H9 (cell line): ENCODE measurements at regions not wholly inside any gene's neighbourhood (a gene's known extent, or its start where the extent isn't known, plus 50 kb on each side); places are given as distances from the start of the nearest gene placed in this dataset.
A peak's percentile ranks its signal among the peaks of the same experiment; 100 is the strongest.

Source experiments
- DNase-seq: peaks from one replicate; pipeline ENCODE4 v3.0.0-alpha.2; 2017
- H2AFZ ChIP-seq: one replicate; pipeline ENCODE4 v1.6.1; 2013; ENCODE audit warnings: mild to moderate bottlenecking, low read length, control low read depth, moderate library complexity
- H2AK5ac ChIP-seq: 2 replicates; pipeline ENCODE4 v1.6.1; 2013; ENCODE audit warnings: low read length, control low read depth, mixed read lengths; ENCODE audit not compliant: insufficient read length
- H2BK120ac ChIP-seq: one replicate; pipeline ENCODE4 v1.6.1; 2013; ENCODE audit warnings: low read depth, mild to moderate bottlenecking, low read length, control low read depth, inconsistent platforms; ENCODE audit not compliant: poor library complexity, severe bottlenecking
- H2BK12ac ChIP-seq: 2 replicates; pipeline ENCODE4 v1.6.1; 2013; ENCODE audit warnings: low read length, control low read depth, mixed read lengths, low read depth; ENCODE audit not compliant: insufficient read length
- H2BK15ac ChIP-seq: 2 replicates; pipeline ENCODE4 v1.6.1; 2013; ENCODE audit warnings: low read depth, low read length, control low read depth
- H2BK20ac ChIP-seq: one replicate; pipeline ENCODE4 v1.6.1; 2013; ENCODE audit warnings: low read depth, mild to moderate bottlenecking, low read length, control low read depth, inconsistent platforms; ENCODE audit not compliant: poor library complexity, severe bottlenecking
- H2BK5ac ChIP-seq: 2 replicates; pipeline ENCODE4 v1.6.1; 2013; ENCODE audit warnings: low read length, control low read depth, mixed read lengths; ENCODE audit not compliant: insufficient read length
- H3K14ac ChIP-seq: 2 replicates; pipeline ENCODE4 v1.6.1; 2013; ENCODE audit warnings: low read length, control low read depth; ENCODE audit not compliant: insufficient read depth
- H3K18ac ChIP-seq: 2 replicates; pipeline ENCODE4 v1.6.1; 2013; ENCODE audit warnings: low read depth, mild to moderate bottlenecking, mixed read lengths, low read length, control low read depth; ENCODE audit not compliant: insufficient read length
- H3K23ac ChIP-seq: 2 replicates; pipeline ENCODE4 v1.6.1; 2013; ENCODE audit warnings: low read length, control low read depth, mixed read lengths, low read depth; ENCODE audit not compliant: insufficient read length
- H3K23me2 ChIP-seq: 2 replicates; pipeline ENCODE4 v1.6.1; 2013; ENCODE audit warnings: low read depth, mild to moderate bottlenecking, mixed read lengths, low read length, control low read depth; ENCODE audit not compliant: insufficient read length, poor library complexity, severe bottlenecking
- H3K27ac ChIP-seq: 2 replicates; pipeline ENCODE4 v1.5.1; 2013; ENCODE audit warnings: low read length, control low read depth, mixed read lengths, low read depth; ENCODE audit not compliant: insufficient read length
- H3K27me3 ChIP-seq: 2 replicates; pipeline ENCODE4 v1.6.1; 2013; ENCODE audit warnings: low read length, control low read depth, inconsistent platforms; ENCODE audit not compliant: insufficient read depth
- H3K4ac ChIP-seq: 2 replicates; pipeline ENCODE4 v1.6.1; 2013; ENCODE audit warnings: low read depth, mild to moderate bottlenecking, control low read depth, inconsistent platforms, low read length, moderate library complexity
- H3K4me1 ChIP-seq: 2 replicates; pipeline ENCODE4 v1.6.1; 2013; ENCODE audit warnings: low read length, control low read depth, inconsistent platforms; ENCODE audit not compliant: insufficient read depth
- H3K4me2 ChIP-seq: 2 replicates; pipeline ENCODE4 v1.6.1; 2013; ENCODE audit warnings: low read length, control low read depth, mixed read lengths; ENCODE audit not compliant: insufficient read length, insufficient read depth
- H3K56ac ChIP-seq: 2 replicates; pipeline ENCODE4 v1.6.1; 2013; ENCODE audit warnings: low read depth, mild to moderate bottlenecking, mixed read lengths, low read length, control low read depth; ENCODE audit not compliant: insufficient read length
- H3K79me1 ChIP-seq: 2 replicates; pipeline ENCODE4 v1.6.1; 2013; ENCODE audit warnings: low read depth, mild to moderate bottlenecking, moderate library complexity, low read length, control low read depth, inconsistent platforms; ENCODE audit not compliant: insufficient read depth, poor library complexity, severe bottlenecking
- H3K79me2 ChIP-seq: 2 replicates; pipeline ENCODE4 v1.6.1; 2013; ENCODE audit warnings: low read length, control low read depth, inconsistent platforms; ENCODE audit not compliant: insufficient read depth
- H3K9ac ChIP-seq: 2 replicates; pipeline ENCODE4 v1.6.1; 2013; ENCODE audit warnings: low read length, control low read depth, mixed read lengths; ENCODE audit not compliant: insufficient read length; ENCODE audit errors: extremely low read depth
- H3K9me3 ChIP-seq: one replicate; pipeline ENCODE4 v1.6.1; 2013; ENCODE audit warnings: low read depth, low read length, inconsistent platforms; ENCODE audit not compliant: control insufficient read depth
- H3T11ph ChIP-seq: one replicate; pipeline ENCODE4 v1.6.1; 2013; ENCODE audit warnings: mild to moderate bottlenecking, low read length, control low read depth, inconsistent platforms
- H4K20me1 ChIP-seq: one replicate; pipeline ENCODE4 v1.6.1; 2013; ENCODE audit not compliant: control insufficient read depth, insufficient read length, insufficient read depth
- H4K5ac ChIP-seq: 2 replicates; pipeline ENCODE4 v1.6.1; 2013; ENCODE audit warnings: low read depth, mild to moderate bottlenecking, mixed read lengths, low read length, control low read depth; ENCODE audit not compliant: insufficient read length
- H4K8ac ChIP-seq: replicated peaks from 2 replicates; pipeline ENCODE4 v1.6.1; 2013; ENCODE audit warnings: low read length, control low read depth, mixed read lengths, low read depth; ENCODE audit not compliant: insufficient read length
- H4K91ac ChIP-seq: 2 replicates; pipeline ENCODE4 v1.6.1; 2013; ENCODE audit warnings: low read depth, mild to moderate bottlenecking, moderate library complexity, mixed read lengths, low read length, control low read depth; ENCODE audit not compliant: insufficient read length
- H3K27ac Mint-ChIP-seq, 3 experiments: 2 replicates in 2 of 3; 3 replicates in 1 of 3; pipeline ENCODE4 v1.8.0; 2020 to 2021; ENCODE audit warnings: mixed read lengths in 3 of 3, mild to moderate bottlenecking in 1 of 3, moderate library complexity in 1 of 3
- H3K27me3 Mint-ChIP-seq: 2 replicates; pipeline ENCODE4 v1.8.0; 2021; ENCODE audit warnings: low read depth, mild to moderate bottlenecking, moderate library complexity, mixed read lengths
- H3K36me3 Mint-ChIP-seq, 3 experiments: 2 replicates in 2 of 3; 3 replicates in 1 of 3; pipeline ENCODE4 v1.8.0; 2020 to 2021; ENCODE audit warnings: low read depth in 3 of 3, mixed read lengths in 3 of 3; ENCODE audit not compliant: insufficient read depth in 1 of 3
- H3K4me1 Mint-ChIP-seq, 2 experiments: 2 replicates each; pipeline ENCODE4 v1.8.0; 2020; ENCODE audit warnings: mixed read lengths in 2 of 2
- H3K4me3 Mint-ChIP-seq, 2 experiments: 2 replicates in 1 of 2; 3 replicates in 1 of 2; pipeline ENCODE4 v1.8.0; 2020 to 2021; ENCODE audit warnings: mild to moderate bottlenecking in 2 of 2, mixed read lengths in 2 of 2, moderate library complexity in 1 of 2
- H3K9me3 Mint-ChIP-seq, 2 experiments: 2 replicates in 1 of 2; 3 replicates in 1 of 2; pipeline ENCODE4 v1.8.0; 2020; ENCODE audit warnings: mild to moderate bottlenecking in 2 of 2, mixed read lengths in 2 of 2, moderate library complexity in 1 of 2
- WGBS: extraction: QIAGEN DNeasy Blood & Tissue Kit; methylation state at CpG from one replicate; pipeline ENCODE4 v1.1.7; 2013; ENCODE audit warnings: missing lambda C conversion rate, low lambda C conversion rate, mixed read lengths; ENCODE audit not compliant: insufficient read length; ENCODE audit errors: extremely low coverage; 5-methylcytosine and 5-hydroxymethylcytosine counted together
- TF ChIP-seq, protein P1 (sequence below): fragments of 200-600 bp; sonication (generic); conservative IDR thresholded peaks from 3 replicates; pipeline ENCODE4 v1.8.0; 2021; ENCODE audit warnings: antibody characterized with exemption, mild to moderate bottlenecking

DNA sequence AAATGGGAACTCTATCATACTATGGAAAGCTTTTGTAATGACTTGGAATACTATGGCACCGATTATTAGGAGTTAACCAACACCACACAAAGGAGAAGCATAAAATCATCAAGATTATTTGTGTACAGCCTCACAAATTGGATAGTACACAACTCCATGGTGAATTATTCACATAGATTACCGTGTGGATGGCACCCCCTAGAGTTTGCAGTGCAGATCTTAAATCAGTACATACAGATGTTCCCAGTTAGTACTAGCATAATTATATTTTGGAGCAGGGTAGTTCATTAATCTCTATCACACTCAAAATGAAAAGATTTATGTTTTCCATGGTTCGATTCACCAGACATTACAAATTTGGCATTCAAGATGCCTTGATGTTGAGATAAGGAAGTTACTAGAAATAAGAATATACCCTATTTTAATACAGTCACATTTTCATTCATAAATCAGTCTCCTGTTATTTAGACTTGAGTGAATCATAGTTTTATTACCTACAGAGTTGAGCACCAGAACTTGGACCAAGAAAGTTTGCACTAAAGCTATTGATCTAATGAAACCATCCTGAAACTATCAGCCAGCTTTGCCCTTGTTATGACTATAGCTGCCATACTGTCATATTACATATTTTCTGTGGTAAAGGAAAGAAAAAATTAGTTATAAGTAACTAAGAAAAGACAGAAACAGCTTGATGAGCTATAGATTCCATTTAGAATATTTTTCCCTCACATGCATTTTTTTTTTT is 531.8 kb downstream of the GLUD2 start:
- H2BK20ac ChIP-seq = no peak overlapping the region
- no peak overlapping the region for H4K8ac ChIP-seq
- no peaks in the 10 kb centered on the region for H3K36me3 Mint-ChIP-seq
- H3K27me3 Mint-ChIP-seq = peaks cover 4% of the 10 kb centered on the region; the same call in 1 of the 2 replicates
- TF ChIP-seq, protein P1, sequence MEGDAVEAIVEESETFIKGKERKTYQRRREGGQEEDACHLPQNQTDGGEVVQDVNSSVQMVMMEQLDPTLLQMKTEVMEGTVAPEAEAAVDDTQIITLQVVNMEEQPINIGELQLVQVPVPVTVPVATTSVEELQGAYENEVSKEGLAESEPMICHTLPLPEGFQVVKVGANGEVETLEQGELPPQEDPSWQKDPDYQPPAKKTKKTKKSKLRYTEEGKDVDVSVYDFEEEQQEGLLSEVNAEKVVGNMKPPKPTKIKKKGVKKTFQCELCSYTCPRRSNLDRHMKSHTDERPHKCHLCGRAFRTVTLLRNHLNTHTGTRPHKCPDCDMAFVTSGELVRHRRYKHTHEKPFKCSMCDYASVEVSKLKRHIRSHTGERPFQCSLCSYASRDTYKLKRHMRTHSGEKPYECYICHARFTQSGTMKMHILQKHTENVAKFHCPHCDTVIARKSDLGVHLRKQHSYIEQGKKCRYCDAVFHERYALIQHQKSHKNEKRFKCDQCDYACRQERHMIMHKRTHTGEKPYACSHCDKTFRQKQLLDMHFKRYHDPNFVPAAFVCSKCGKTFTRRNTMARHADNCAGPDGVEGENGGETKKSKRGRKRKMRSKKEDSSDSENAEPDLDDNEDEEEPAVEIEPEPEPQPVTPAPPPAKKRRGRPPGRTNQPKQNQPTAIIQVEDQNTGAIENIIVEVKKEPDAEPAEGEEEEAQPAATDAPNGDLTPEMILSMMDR = peak; percentile 41; the same call in 1 of the 3 replicates
- no peak overlapping the region for H3K4me2 ChIP-seq
- no peak overlapping the region for H3K56ac ChIP-seq
- no peaks in the 10 kb centered on the region for H4K20me1 ChIP-seq
- H3T11ph ChIP-seq = no peak overlapping the region
- WGBS = no CpG with 5 or more reads among the region's 3 CpGs
- no peak overlapping the region for H3K4me3 Mint-ChIP-seq
- H3K9me3 ChIP-seq = peaks cover 6% of the 10 kb centered on the region
- no peaks in the 10 kb centered on the region for H3K23me2 ChIP-seq
- no peak overlapping the region for H3K27ac Mint-ChIP-seq
- H3K27me3 ChIP-seq = no peaks in the 10 kb centered on the region
- no peak overlapping the region for H2BK12ac ChIP-seq
- no peak overlapping the region for H2AK5ac ChIP-seq
- no peak overlapping the region for H3K9ac ChIP-seq
- H2BK5ac ChIP-seq = no peak overlapping the region
- no peaks in the 10 kb centered on the region for H3K79me2 ChIP-seq
- no peak overlapping the region for H4K5ac ChIP-seq
- H2BK15ac ChIP-seq = no peak overlapping the region
- H3K18ac ChIP-seq = no peak overlapping the region
- no peaks in the 10 kb centered on the region for H3K4me1 ChIP-seq
- H3K9me3 Mint-ChIP-seq = peaks cover 2 to 41% of the 10 kb centered on the region in 2 experiments; a peak in 3 of 5 replicates
- no peak overlapping the region for H3K4ac ChIP-seq
- no peaks in the 10 kb centered on the region for H3K79me1 ChIP-seq
- H2AFZ ChIP-seq = no peak overlapping the region
- no peak overlapping the region for H3K27ac ChIP-seq
- no peak for DNase-seq
- no peak overlapping the region for H3K14ac ChIP-seq
- peaks cover 23 to 26% of the 10 kb centered on the region in 2 experiments for H3K4me1 Mint-ChIP-seq
- no peak overlapping the region for H2BK120ac ChIP-seq
- H3K23ac ChIP-seq = no peak overlapping the region
- no peak overlapping the region for H4K91ac ChIP-seq
